Fibroblast of gingiva (primary cell): ENCODE measurements at regions not wholly inside any gene's neighbourhood (a gene's known extent, or its start where the extent isn't known, plus 50 kb on each side); places are given as distances from the start of the nearest gene placed in this dataset.
A peak's percentile ranks its signal among the peaks of the same experiment; 100 is the strongest.

ENCODE experiments used
- DNase-seq: peaks from one replicate; pipeline ENCODE4 v3.0.0-alpha.2; 2011; ENCODE audit warnings: low read depth

DNA sequence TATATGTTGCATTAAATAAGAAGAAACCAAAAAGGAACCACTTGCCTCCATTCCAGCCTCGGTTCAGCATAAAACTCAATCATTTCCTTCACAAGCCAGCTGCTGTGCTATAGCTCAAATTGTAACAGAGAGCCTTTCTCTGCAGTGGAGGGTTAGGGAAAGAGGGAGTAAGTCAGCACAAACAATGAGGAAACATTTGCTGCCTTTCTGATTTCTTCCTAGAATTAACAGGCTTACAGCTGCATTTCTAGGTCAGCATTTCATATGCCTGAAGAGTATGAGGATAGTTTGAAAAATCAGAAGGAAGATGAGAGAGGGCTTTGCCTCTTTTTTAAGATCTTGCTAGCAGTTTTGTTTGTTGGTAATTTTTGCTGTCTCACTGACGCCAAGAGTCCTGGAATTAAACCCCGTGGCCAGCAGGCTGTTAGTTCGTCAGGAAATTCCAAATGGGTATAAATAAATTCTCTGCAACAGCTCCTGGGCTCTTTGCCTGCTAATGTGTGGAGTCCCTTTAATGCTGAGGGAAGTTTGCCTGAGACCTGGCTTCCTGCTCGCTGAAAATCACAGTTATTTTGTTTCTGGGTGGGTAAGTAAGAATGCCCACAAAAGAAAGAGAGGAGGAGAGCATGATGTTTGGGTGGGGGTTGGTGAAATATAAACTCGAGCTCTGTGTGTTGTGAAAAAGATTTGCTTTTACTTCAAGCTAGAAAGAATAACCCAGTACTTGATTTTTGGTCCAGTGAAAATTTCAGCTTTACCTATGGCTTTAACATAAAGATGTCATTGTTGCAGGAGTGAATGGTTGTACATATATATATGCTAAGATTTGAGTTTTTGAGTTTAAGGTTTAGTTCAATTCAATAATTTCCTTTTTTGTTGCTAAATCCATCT lies 148.1 kb upstream of the DMRT1 start:
- DNase-seq = peak; percentile 88

DNA sequence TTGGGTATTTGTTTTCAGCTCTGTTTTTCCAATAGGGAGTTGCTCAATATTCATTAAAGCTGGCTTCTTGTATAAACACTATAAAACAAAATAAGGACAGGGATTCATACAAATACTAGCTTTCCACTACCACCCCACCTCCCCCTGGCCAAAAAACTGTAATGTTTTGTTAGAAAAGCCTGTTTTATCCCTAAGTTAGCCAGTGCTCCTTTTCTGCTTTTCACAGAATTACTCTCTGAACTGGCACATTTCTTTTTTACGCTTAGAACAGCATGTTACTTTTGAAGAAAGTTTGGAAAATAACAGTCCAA lies 147.4 kb upstream of the DMRT1 start:
- peak; percentile 36 for DNase-seq

DNA sequence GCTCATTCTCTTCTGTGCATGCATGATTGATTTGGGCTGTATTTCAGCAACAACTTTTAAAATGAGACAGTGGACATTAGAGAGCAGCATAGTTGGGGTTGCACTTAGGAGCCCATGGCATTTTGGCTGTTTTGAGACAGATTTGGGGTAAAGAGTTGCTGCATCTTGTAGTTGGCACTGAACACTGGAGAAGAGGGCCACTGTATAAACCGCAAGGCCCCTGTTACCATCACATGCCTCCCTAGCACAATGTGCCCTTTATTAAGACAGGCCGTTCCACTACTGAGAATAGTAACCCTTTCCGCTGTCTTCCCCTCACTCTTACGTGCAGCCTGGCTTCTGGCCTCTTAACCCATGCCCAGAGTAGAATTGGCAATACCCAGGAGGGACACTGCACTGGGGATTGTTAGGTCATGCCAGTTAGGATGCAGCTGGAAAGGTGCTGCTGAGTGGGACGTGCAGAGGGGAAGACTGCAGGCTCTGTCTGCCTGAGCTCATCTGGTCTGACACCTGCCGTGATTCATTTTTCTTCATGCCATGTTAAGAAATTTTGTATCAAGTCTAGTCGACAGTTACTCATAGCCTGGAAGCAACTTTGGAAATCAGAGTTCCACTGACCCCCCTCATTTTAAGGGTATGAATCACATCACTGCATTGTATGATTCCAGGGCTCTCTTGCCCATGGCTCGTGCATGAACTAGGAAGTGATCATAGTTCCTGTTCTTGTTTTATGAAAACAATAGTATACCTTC lies 146.9 kb upstream of the DMRT1 start:
- DNase-seq = peak; percentile 72

DNA sequence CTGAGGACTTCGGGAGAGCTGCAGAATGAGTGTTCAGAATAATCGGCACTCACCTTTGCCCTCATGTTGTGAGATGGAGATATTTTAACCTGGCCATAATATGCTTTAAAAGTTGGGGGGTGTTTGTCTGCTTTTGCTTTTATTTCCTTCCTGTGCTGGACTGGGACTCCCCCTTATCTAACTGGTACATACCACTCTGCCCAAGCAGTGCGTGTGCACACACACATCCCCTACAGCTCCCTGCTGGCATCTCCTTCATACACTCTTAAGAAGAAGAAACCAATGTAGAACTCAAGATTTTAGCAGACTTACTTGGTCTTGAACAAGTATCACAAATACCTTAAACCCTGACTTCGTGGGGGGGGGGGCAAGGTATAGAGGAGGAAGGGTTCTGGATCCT lies 146.2 kb upstream of the DMRT1 start:
- DNase-seq = no peak

DNA sequence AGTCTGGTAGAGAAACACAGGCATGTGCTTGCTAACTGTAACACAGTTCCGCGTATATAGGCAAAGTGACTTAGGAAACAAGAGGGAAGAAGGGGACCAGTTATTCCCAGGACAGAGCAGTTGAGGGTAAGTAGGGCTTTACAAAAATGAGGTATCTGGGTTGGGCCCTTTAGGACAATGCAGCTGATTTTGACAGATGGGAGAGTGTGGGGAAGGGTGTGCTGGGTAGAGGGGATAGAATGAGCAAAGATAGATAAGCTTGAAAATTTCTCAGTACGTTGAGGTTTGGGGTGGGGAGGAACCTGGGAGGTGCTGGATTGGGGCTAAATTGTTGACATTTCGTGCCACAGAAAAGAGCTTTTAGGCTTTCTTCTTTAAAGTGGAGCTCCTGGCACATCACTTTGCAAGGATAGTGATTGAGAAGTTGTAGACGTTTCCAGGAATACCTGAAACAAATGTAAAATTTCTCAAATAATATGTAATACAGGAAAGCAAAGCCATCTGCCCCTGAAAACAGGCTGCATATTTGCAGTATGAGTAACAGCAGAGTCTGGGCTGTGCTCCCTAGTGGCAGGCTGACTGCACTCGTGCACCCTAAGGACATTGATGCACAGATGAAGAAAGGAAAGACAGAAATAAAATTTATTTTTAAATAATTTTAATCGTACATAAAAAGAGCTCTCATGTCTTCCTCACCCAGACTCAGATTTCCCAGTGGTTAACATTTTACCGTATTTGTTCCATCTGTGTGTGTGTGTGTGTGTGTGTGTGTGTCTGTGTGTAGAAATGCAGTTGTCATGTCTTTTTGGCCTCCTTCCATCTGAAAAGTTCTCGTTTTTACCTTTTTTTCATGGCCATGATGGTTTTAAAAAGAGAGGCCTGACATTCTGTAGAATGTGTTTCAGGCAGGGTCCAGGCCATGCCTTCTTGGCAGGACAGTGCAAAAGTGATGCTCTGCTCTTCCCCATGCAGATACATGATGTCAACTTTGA lies 144.9 kb upstream of the DMRT1 start:
- DNase-seq = peak; percentile 60

DNA sequence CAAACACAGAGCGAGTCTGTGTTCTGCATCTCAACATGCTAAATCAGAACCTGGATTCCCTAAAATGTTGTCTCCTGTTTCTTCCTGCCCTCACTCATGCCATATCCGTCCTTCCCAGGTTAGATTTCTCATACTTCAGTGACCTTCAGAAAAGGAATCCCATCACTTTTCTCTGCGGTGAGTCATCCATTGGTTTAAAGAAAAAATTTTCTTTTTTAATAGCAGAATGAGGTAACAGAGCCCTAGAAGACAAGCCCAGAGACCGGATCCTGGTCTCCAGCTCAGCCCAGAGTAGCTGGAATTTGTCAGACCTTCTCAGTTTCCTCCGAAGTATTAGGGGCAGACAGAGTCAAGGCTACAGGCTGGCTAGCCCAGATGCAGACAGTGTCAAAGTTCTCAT lies 143.2 kb upstream of the DMRT1 start:
- DNase-seq = no peak

DNA sequence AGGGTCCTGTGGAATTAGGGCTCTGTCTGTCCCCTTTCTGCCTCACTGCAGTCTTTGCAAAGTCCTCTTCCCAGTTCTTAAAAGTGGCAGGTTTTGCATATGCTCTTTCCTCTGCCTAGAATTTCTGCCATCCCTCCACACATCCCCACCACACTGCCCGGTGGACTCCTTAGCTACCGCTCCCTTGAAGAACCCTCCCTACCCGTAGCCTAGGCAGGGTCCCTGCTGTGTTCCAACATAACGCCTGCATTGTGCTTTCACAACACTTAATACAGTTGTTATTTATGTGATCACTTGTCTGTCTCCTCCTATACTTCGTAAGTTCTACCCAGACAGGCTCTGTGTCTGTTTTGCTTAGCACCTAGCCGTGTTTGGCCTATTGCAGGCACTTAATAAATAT lies 142.5 kb upstream of the DMRT1 start:
- no peak for DNase-seq

DNA sequence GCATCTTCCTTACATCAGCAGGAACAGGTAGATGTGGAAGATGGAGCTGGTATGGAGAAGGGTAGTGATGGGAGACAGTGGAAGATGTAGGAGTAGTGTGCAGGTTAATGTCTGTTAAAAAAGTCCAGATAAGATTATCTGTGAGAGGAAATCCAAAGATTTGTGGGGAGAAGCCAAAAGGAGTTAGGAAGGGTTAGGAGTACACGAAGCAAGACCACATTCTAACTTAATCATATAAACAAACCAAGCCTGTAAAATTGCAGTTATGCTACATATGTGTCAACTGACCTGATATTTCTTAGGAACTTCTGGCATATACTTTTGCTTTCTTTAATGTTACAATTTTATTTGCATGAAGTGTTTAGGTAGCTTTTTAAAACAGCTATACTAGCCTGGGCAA lies 142.1 kb upstream of the DMRT1 start:
- DNase-seq = no peak

DNA sequence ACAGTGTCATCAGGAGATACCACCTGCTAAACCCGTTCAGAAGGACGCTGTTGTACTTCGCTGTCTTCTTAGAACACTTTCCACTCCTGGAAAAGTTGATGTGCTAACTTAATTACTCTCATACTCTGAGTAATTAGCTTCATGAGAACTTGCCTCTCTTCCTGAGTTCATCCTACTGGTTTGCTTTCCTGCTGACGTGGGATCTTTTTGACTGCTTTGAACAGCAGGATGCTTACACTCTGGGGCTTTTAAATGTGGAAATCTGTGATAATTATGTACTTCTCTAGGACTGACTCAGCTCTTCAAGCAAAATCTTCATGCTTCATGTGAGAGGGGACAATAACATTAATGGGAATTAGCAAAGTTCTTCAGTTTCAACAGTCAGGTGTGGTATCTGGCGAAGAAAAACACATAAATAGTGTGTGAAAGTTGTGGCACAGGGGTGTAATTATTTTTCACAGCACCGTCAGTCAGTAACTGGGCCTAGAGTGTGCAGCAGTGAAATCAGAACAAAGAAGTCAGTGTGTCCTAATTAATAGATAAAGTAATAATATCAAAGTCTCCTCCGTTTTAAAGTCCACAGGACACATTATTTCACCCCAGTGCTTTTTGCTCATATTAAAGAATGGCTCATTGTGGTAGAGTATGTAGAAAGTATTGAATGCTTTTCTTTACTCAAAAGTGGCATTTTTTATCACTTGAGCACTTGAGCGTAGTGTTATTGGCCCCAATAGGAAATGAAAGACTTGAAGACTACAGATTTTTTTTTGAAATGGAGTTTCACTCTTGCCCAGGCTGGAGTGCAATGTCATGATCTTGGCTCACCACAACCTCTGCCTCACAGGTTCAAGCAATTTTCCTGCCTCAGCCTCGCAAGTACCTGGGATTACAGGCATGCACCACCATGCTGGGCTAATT lies 140.9 kb upstream of the DMRT1 start:
- no peak for DNase-seq

DNA sequence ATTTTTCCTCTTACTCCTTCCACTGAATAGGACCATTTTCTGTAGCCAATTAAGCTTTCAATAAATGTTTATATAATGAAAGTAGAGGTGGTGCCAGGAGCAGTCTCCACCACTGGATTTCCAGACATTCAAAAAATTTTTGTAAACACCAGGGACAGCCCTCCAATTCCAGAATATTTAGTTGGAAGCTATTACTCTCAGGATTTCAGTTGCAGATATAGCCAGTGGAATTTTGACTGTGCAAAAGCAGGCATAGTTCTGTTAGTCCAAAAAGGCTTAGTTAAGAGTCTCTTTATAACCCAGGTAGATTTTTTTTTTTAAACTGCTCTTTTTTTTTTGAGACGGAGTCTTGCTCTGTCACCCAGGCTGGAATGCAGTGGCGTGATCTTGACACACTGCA lies 138.1 kb upstream of the DMRT1 start:
- peak; percentile 25 for DNase-seq

DNA sequence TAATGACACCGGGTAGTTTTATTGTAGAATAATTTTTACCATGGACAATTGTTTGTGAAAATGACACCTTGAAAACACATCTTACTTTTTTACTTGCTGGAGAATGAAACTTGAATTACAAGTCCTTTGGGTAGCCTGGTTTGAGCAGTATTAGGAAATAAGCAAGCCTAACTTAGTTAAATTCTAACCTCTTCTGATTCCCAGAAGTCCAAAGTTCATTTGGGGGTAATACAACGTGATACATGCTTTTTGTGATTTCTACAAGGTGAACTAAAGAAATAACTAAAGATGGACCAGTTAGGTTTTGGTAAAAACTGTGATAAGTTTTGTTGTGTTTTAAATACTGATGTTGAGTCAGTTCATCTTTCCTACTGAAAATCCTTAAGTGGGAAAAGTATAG lies 135.4 kb upstream of the DMRT1 start:
- no peak for DNase-seq

DNA sequence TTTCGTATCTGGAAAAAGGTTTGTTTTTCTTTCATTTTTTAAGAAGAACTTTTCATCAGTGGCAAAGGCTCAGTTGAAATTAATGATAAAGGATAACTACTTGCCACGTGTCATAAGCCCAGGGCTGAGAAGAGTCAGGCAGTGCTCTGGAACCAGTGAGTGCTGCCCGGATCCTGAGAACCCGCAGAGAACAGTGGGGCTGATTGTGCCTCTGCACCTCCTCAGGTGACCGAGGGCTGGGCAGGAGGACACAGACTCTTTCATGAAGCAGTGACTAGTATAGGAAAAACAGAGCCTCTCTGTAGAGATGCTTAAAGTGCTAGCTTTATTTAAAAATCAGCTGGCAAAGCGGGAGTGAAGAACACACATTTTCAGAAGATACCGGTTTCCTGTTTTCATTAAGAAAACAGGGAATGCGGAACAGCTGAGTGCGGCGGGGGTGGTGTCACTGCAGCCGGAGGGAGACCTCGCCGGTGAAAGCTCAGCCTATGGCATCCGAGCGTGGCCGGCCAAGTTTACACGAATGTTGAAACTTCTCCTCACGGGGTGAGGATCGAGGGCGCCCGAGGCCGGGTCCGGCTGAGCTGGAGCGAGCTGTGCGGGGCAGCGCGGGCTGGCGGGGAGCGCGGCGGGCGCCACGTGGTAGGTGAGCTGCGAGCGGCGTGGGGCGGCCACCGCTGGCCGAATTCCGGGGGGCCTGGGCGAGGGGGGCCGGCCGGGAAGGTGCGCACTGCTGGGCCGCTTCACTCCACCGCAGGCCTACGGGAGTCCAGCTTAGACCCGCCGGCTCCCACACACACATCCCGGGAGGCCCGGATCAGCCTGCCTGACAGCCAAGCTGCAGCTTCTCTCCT lies 134.7 kb upstream of the DMRT1 start:
- DNase-seq = peak; percentile 78

DNA sequence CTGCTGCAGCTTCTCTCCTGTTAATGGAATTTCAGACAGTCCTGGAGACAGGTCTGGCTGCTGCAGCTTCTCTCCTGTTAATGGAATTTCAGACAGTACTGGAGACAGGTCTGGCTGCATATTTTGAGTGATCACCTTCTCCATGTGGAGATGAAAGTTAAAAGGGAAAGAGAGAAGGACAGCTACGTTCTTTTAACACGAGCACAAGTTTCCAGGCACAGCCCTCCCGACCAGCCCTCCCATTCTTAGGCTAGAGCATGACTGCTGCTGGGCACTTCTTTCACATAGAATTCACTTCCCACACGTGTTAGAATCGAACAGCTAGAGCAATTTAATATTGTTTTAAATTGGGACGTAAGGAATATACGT lies 133.3 kb upstream of the DMRT1 start:
- DNase-seq = no peak

DNA sequence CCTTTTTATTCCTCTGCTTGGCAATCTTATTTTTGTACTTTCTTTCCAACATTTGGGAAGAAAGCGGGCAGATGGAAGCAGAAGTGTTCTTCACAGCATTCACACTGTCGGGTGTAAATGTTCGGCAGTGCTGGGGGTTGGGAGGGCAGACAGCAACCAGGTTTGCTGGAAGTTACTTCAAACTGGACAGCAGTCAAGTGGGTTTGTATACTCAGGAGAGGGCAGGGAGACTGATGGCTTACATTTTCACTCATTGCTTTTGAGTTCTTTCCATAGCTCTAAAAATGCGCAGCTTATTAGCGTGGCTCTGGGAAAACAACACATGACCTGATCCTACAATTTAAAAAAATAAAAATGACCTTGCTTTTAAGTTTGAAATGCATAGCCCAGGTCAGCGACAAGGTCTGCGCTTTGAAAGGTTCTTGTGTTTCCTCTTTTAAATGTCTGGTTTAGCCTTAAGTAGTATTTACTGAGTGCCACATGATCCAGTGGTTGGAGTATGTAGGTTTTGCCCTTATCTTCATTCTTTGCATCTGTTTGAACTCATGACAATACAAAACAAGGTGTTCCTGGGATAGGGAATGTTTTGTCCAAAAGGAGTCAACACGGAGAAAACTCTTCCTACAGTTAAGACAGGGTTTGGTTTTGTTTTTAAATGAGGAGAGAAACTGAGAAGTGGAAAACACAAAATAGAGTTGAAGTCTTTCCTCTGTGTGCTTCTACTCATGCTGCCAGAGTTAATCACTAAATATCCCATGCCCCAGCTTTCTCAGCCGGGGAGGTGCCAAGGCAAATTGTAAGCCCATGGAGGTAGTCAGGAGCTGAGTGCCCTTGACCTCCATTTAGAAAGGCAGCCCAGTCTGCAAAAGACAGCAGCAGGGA lies 132.7 kb upstream of the DMRT1 start:
- DNase-seq = no peak

DNA sequence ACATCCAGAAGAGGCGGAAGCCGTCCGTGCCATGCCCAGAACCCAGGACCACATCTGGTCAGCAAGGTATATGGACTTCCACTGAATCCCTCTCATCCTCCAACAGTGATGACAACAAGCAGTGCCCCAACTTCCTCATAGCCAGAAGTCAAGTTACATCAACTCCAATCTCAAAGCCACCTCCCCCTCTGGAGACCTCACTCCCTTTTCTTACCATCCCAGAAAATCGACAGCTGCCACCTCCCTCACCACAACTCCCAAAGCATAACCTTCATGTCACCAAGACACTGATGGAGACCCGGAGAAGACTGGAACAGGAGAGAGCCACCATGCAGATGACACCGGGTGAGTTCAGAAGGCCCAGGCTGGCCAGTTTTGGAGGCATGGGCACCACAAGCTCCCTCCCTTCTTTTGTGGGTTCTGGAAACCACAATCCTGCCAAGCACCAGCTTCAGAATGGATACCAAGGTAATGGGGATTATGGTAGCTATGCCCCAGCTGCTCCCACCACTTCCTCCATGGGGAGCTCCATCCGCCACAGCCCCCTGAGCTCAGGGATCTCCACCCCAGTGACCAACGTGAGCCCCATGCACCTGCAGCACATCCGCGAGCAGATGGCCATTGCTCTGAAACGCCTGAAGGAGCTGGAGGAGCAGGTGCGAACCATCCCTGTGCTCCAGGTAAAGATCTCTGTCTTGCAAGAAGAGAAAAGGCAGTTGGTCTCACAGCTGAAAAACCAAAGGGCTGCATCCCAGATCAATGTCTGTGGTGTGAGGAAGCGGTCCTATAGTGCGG lies 130.3 kb upstream of the DMRT1 start:
- DNase-seq = no peak

DNA sequence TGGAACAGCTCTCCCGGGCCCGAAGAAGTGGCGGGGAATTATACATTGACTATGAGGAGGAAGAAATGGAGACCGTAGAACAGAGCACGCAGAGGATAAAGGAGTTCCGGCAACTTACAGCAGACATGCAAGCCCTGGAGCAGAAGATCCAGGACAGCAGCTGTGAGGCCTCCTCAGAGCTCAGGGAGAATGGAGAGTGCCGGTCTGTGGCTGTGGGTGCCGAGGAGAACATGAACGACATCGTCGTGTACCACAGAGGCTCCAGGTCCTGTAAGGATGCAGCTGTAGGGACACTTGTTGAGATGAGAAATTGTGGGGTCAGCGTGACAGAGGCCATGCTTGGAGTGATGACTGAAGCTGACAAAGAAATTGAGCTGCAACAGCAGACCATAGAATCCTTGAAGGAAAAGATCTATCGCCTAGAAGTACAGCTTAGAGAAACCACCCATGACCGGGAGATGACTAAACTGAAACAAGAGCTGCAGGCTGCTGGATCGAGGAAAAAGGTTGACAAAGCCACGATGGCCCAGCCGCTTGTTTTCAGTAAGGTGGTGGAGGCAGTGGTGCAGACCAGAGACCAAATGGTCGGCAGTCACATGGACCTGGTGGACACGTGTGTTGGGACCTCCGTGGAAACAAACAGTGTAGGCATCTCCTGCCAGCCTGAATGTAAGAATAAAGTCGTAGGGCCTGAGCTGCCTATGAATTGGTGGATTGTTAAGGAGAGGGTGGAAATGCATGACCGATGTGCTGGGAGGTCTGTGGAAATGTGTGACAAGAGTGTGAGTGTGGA lies 129.5 kb upstream of the DMRT1 start:
- DNase-seq = no peak

DNA sequence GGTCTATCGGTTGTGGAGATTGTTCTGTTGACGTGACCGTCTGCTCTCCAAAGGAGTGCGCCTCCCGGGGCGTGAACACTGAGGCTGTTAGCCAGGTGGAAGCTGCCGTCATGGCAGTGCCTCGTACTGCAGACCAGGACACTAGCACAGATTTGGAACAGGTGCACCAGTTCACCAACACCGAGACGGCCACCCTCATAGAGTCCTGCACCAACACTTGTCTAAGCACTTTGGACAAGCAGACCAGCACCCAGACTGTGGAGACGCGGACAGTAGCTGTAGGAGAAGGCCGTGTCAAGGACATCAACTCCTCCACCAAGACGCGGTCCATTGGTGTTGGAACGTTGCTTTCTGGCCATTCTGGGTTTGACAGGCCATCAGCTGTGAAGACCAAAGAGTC lies 128.9 kb upstream of the DMRT1 start:
- DNase-seq = no peak

DNA sequence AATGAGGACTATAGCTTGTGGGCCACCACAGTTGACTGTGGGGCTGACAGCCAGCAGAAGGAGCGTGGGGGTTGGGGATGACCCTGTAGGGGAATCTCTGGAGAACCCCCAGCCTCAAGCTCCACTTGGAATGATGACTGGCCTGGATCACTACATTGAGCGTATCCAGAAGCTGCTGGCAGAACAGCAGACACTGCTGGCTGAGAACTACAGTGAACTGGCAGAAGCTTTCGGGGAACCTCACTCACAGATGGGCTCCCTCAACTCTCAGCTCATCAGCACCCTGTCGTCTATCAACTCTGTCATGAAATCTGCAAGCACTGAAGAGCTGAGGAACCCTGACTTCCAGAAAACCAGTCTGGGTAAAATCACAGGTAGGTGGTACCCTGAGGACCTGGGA lies 128.4 kb upstream of the DMRT1 start:
- no peak for DNase-seq
